ENCODE measurements at regions not wholly inside any gene's neighbourhood (a gene's known extent, or its start where the extent isn't known, plus 50 kb on each side); places are given as distances from the start of the nearest gene placed in this dataset.

DNA sequence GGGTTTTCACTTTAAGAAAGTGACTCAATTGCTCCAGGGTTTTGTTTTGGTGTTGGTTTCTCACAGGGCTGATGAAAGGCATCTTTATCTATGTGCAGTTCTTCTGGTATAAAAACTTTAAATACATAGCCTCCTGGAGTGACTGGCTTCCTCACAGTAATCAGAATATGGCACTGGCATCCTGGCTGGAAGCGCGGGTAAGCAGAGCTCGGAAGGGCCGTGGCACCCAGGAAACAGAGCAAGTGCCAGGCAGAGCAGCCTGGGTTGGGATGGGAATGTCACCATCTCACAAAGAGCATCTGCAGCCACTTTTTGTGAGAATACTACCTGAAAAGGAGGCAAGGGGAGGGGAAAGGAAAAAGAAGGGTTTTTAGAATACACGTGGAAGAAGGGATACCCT, 534.7 kb downstream of the PLCL1 start:
- no peak for DNase-seq (ENCODE audit: low read depth)

DNA sequence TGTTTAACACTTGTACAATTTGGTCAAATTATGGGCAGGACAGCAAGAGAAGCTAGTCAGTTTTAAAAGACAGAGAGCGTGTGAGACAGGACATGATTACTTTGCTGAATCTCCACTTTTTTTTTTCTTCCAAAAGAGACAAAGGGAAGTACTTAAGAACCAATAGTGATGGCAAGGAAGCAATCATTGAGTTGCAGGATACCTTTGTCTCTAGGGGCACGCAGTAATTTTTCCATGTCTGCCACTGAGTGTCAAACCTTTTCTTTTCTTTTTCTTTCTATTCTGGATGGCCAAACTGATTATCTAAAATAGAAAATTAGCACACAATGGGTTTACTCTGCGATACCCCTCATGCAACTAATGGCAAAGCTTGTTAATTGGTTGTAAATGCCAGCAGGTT, 533.0 kb downstream of the PLCL1 start:
- no peak for DNase-seq (ENCODE audit: low read depth)

DNA sequence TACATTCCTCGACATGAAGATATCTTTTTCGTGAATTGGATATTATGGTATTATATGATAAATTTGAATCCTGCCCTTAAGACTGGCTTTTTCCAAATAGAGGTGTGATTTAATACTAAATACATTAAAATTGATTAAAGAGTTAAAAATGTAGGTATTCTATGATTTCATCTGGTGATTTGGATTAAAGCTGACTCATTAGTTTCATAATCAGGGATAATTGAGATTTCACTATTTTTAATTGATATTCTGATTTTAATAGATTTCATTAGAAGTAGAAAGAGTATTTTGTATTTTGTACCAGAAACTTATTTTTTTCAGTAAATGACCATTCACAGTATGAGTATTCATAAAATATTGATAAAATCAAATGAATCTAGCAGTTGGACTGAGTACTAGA, 524.1 kb downstream of the PLCL1 start:
- DNase-seq (ENCODE audit: low read depth) = no peak

DNA sequence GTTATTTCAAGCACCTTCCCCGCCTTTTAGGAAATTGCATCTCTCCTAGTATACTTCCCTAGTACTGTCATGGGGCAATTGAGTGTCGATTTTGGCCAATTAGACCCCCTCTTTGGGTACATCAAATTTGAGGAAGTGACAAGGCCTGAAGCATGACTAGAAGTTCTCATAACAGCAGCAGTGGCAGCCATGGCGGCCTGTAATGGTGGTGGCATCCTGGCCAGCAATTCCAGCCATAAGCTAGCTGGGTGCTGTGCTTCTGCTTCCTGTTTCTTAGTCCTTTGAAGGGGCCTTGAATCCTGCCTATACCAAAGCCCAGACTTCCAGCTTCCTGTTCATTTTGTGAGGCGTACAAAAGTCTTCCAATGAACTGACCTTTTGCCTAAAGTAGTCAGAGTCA, 523.1 kb downstream of the PLCL1 start:
- DNase-seq (ENCODE audit: low read depth) = no peak

DNA sequence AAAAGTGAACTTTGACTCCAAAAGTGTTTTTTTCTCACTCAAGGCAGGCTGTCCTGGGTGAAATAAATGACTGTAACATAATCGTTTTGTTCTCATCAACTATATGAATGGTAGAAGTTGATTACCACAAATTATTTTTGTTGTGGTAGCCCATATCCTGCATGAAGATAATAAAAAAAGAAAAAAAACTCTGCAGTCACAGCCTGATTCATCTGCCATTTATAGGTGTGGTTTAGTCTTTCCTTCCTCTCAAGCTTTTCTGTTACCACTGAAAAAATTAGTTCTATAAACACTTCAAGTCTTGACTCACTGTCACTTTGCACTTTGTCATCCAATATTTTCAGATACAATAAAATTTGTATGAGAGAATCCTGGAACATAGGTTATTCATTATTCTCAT, 522.0 kb downstream of the PLCL1 start:
- DNase-seq (ENCODE audit: low read depth) = no peak

DNA sequence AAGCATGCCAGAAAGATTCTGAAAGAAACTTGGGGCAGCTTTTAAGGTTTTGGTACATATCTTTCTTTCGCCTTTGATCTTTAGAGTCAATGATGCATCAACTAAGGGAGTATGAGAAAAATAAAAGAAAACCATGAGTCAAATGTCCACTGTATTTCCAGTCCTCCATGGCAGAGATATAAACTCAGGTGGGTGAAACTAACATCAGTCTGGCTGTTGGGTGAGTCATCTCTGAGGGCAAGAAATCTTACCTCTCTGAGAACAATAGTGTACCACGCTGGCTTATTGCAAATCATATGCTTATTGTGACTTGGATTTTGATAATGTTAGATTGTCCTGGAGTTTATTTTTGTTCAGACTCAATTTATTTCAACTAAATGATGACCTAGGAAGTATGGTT, 521.0 kb downstream of the PLCL1 start:
- no peak for DNase-seq (ENCODE audit: low read depth)

DNA sequence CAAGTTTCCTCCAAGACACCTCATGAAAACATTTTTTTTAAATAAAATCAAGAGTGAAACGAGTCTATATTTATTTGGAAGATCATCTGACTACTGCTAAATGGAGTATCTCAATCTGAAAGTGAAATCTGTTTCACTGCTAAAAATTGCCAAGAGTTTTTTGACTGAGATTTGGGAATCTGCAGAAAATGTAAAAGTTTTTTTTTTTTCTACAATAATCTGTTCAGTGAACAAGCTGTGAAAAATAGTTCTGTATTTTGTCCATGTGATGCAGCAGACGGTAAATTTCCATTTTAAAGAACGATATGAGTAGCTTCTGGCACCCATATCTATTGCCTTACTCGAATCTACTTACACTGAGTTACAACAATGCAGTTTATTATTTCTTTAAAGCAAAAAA, 519.7 kb downstream of the PLCL1 start:
- no peak for DNase-seq (ENCODE audit: low read depth)

DNA sequence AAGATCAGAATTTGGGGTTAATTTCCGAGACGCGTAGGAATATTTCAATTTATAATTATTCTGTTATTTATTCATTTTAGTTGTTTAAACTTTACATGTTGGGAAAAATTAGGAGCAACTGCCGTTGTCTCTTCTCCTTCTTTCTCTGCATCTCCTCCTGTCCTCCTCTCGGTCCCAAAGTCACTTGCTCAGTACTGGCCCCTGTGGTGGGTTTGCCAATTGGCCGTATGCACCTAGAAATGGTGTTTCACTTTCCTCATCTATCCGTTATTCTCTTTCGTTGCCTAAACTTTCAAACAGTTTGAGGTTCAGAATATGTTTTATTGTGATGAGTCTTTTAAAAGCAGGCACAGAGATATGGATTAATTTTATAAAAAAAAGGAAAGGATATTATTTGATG, 517.9 kb downstream of the PLCL1 start:
- no peak for DNase-seq (ENCODE audit: low read depth)

DNA sequence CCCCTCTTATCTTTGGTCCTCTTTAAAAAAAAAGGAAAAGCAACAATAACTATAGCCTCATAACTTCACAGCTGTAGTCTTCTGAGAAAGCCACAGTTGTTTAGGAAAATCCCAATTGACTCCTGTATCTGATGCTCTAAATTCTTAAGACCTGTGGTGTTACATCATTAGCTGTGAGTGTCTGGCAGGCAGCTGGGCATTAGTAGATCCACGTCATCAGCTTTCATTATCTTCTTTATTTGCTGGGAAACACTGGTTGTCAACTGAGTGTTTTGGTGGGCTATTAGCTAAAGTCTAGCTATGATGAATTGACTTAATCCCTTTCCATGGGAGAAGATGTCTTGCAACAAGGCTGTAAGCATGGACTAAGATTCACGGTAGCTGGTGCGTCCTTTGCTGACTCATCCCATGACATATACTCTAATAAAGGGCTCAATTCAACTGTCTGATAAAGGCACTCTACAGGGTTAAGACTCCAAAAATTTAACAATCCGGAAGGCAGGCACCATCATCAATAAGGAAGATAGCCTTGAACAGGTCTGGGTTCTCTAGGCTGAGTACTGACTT, 517.2 kb downstream of the PLCL1 start:
- DNase-seq (ENCODE audit: low read depth) = no peak

DNA sequence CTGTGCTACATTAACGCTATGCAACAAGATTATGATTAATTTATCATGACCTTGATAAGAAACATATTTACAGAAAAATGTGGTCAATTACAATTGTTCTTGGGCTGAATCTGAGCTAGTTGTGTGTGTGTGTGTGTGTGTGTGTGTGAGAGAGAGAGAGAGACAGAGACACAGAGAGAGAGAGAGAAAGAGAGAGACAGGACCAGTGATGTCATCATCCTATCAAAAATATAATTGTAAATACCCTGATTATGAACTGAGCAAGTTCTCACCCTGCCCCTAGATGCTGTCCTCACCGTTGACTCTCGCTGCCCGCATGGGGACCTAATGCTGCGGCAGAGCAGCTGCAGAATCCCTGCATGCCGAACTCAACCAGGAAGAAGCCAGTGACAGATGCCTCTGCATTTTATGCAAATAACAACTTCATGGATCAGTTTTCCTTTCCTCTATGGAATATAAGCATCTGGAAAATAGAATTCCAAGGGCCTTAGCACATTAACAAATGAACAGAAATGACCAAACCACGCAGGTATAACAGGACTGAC, 512.5 kb downstream of the PLCL1 start:
- no peak for DNase-seq (ENCODE audit: low read depth)

DNA sequence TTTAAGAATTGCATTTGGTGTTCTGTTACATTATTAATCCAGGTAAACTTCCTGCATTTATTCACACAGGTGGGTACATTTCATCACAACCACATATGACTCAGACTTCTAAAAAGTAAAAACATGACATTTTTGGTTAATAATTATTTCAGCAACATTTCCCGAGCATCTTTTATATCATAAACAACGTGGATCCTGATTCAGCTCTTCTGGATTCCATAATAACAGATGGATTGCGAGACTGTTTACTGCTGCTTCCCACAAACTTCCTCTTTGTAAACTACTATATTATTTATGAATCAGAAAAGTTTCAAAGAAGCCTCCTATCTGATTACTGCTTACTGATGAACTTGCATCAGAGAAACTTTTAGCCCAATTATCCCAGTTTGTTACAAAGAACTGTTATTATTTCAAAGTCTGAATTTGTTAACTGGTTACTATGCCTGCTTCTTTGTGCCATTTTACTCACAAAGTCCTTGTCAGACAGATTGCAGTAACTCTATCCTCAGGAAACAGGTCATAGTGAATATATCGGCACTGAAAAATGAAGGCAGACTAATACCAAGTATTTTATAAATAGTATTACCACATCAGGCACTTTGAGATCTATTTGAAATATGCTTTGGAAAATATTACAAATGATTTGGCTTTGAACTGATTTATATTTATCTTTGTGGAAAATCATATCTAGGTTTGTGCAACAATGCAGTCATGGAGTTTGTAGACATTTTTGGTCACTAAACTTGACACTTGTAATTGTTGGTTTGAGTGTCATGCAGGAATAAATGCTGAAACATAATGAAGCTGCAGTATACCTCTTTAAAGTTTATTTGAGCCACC, 511.6 kb downstream of the PLCL1 start:
- no peak for DNase-seq (ENCODE audit: low read depth)

DNA sequence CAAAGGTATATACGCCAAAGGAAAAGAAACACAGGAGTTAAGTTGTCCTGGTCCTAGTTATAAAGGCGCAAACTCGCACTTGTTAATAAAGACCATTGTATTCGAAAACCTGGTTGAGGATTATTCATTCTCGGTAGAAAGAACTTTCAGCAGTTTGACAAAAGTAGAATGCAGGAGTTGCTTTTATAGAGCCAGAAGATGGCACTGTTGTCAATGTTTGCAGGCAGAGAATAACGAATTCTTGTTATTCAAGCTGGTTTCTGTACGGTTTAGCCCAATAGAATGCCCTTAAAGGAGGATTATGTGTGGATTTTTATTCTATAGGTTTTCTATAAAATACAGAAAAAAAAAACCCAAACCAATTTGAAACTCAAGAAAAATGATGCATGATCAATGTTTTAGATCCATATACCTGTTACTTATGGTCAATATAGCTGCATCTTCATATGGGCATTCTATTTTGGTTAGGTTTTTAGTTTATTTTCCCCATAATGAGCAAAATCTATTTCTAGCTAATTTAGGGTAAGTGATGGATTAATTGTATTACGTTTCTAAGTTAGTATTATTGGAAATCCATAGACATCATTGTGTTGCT, 510.3 kb downstream of the PLCL1 start:
- no peak for DNase-seq (ENCODE audit: low read depth)

DNA sequence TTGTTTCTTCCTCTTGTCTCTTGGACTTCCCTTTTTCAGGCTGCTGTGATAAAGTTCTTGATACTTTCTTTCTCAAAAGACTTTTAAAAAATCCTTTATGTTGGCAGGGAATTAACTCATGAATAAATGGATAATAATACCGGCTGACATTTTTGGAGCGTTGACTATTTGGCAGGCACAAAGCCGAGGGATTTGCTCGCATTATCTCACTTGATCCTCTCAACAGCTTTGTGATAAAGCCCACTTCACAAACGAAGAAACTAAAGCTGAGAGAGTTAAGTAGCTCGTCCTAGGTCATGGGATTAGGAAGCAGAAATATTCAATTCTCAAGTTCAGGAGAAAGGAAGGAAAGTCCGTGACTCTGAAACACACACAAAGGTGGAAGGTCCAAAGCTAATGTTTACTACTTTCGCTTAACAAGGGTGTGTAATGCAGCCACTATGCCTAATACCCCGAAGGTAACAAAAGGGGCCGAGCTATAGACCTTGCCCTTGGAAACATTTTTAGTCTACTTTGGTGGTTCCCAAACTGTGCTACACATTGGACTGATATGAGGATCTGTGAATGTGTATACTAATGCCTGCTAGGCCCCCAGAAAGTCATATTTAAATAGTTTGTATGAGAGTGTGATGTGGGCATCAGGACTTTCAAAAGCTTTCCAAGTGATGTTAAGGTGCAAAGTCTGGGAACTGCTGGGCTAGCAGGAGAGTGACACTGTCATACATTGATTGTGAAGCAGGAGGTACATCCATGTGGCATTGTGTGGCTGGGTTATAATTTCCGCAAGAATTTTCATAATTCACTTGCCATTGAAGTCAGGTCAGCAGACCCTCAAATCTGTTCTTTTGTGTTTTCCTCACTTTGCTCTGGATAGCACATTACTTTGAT, 508.4 kb downstream of the PLCL1 start:
- no peak for DNase-seq (ENCODE audit: low read depth)

DNA sequence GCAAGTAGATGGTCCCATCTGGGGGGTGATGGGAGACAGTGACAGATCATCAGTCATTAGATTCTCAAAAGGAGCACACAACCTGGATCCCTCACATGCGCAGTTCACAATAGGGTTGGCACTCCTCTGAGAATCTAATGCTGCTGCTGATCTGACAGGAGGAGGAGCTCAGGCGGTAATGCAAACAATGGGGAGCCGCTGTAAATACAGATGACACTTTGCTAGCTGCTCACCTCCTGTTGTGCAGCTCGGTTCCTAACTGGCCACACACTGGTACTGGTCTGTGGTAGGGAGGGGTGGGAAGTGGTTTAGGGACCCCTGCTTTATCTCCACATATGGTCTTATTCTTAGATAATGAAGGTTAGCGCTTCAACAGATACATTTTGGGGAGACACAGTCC, 506.6 kb downstream of the PLCL1 start:
- no peak for DNase-seq (ENCODE audit: low read depth)

DNA sequence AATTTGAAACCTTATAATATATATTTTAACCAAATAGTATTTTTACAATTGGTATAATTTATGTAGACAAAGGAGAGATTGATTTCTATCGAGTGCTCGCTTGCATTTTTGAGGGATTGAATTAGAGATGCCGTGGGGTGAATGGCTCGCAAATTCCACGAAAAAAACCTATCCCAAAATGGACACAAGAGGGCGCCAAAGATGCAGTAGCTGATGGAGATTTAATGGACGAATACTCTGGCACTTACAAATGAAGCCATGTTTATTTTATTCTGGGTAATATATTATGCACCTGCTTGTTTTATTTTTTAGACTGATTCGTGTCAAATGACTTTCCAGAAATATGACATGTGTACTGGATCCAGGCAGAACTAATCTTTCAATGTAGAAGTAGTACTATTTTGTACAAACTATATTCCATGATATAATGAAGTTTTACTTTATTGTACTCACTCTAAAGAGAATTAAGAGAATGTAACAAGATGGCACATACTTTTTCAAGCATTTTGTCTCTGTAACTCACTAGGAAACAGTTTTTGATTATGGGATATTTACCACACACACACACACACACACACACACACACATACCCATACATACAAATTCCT, 505.4 kb downstream of the PLCL1 start:
- no peak for DNase-seq (ENCODE audit: low read depth)

DNA sequence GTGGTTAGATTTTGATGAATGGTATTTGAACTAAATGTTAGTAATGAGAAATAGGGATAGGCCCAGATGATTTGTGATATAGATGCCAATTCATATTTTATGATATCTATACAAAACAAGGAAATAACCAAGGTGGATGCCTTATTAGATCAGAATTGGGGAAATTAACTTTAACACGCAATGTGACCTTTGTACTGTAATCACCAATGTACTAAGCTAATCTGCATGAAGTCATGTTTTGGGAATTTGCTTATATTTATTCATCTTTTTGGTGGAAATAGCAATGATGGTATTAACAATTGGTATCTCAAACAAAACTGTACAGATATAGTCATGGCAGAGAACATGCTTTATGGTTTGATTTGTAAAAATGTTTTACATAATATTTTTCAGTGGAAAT, 504.7 kb downstream of the PLCL1 start:
- no peak for DNase-seq (ENCODE audit: low read depth)

DNA sequence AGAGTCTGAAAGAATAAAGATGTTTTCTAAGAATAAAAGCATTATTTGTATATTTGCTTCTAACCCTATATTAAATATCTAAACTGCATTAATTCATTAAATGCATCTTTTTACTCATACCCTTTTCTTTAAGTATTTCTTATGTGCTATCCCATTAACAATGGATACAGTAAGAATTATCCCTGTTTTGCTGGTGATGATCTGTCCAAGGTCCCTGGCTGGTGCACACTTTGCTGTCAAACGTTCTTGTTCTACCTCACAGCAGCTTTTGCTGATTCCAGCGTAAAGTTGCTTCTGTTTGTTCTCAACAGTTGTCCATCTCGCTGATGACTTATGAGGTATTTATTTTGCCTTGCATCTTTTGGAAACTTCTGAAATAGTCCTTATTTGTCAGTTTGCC, 504.0 kb downstream of the PLCL1 start:
- DNase-seq (ENCODE audit: low read depth) = no peak

DNA sequence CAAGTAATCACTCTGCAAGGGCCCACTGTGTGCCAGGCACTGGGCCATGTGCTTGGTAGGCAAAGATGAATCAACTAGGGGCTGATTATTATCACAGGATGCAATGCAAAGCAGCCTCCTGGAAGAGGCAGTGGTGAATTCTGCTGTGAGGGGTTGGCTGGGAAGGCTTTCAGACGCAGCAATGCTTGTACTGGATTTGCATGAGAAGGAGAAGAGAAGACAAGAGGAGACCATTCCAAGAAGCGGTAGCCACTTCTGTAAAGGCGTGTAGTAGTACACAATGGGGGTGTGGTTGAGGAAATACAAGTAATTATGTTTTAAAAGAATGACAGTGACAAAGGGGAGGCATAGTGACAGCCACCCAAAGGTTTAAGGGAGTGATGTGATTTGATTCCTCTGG, 502.7 kb downstream of the PLCL1 start:
- DNase-seq (ENCODE audit: low read depth) = no peak

DNA sequence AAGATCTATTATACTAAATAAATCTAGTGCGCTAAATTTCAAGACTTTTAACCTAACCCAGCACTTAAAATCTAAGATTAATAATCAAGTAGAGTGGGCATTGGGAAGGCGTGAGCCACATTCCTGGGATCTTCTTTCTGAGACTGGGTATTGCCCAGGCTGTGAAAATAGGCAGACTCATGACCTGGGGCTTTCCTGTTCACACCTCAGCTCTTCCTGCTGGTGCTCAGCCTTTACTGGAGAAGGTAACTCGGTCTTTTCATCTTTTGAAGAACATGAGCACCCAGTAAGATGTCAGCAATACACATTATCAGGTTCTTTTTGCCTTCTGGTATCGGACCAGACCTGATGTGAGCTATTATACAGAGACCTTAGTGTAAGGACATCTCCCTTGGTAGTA, 500.5 kb downstream of the PLCL1 start:
- DNase-seq (ENCODE audit: low read depth) = no peak

DNA sequence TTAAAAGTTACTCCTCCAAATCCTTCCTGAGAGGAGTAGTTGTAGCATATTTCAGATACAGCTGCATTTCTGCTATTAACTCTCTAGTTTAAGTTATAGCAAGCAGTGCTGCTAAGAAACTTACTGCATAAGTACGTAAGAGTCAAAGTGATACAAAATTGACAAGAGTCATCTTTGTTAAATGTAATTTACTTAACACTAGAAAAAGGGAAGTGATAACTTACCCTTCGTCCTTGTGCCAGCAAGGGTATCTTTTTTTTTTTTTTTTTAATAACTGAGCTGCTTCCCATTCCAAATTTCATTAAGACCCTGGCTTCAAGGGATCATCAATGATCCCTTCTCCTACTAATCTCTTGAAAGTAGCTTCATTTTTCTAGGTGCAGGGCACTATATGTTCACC, 493.0 kb downstream of the PLCL1 start:
- no peak for DNase-seq (ENCODE audit: low read depth)

DNA sequence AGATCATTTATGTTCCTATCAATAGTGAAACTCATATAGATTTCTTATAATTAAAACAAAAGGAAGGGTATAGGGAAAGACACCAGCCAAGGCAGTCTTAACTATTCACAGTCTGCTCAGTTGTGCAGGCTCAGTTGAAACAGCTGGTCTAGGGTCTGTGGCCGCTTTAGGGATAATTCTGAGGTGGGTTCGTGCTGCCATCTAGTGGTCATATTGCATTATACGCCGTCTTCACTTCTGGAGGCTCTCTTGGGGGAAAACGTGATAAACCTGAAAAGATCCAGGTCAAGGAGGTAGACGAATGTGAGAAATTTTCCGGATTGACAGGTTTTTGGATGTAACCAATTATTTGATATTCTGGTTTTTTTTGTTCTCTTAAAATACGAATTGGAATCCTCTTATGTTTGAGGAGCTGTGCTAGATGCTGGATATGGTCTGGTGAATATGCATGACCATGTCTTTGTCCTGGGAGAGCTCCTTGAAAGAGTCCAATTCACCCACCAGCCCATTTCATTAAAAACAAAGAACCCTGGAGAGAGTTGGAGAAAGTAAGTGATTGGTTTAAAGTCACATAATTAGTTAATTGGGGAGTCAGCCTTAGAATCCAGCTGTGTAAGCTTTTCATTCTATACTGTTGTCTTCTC, 492.4 kb downstream of the PLCL1 start:
- DNase-seq (ENCODE audit: low read depth) = peak; percentile 46
